Liver (tissue), 8 donors: ENCODE measurements at regions not wholly inside any gene's neighbourhood (a gene's known extent, or its start where the extent isn't known, plus 50 kb on each side); places are given as distances from the start of the nearest gene placed in this dataset.

Experiments used
- DNase-seq: peaks from one replicate; pipeline ENCODE4 v3.0.0-alpha.2; 2017; ENCODE audit warnings: low spot score
- H3K27ac ChIP-seq, 2 donors: one replicate each; pipeline ENCODE4 v1.7.0; 2013; ENCODE audit warnings: inconsistent platforms in 2 of 2, low read length in 2 of 2, control low read depth in 1 of 2, low read depth in 1 of 2, mild to moderate bottlenecking in 1 of 2
- H3K27me3 ChIP-seq, 4 donors: one replicate each; pipeline versions ENCODE4 v1.6.1 to v1.7.0; 2013; ENCODE audit warnings: low read length in 3 of 4, inconsistent platforms in 1 of 4, mild to moderate bottlenecking in 1 of 4, moderate library complexity in 1 of 4; ENCODE audit not compliant: control insufficient read depth in 4 of 4, insufficient read depth in 4 of 4
- H3K36me3 ChIP-seq, 4 donors: one replicate each; pipeline versions ENCODE4 v1.6.1 to v1.7.0; 2013; ENCODE audit warnings: low read length in 3 of 4, mild to moderate bottlenecking in 3 of 4, low read depth in 1 of 4, moderate library complexity in 1 of 4; ENCODE audit not compliant: control insufficient read depth in 4 of 4, insufficient read depth in 3 of 4
- H3K4me1 ChIP-seq, 4 donors: one replicate each; pipeline versions ENCODE4 v1.6.1 to v1.7.0; 2013; ENCODE audit warnings: low read length in 3 of 4, mild to moderate bottlenecking in 3 of 4, moderate library complexity in 1 of 4; ENCODE audit not compliant: control insufficient read depth in 4 of 4, insufficient read depth in 4 of 4
- H3K4me3 ChIP-seq, 3 donors: one replicate each; pipeline versions ENCODE4 v1.6.1 to v1.7.0; 2013; ENCODE audit warnings: low read length in 3 of 3, control low read depth in 1 of 3, low read depth in 1 of 3, mild to moderate bottlenecking in 1 of 3
- H3K9ac ChIP-seq, 2 donors: one replicate each; pipeline ENCODE4 v1.7.0; 2013; ENCODE audit warnings: low read length in 2 of 2, mild to moderate bottlenecking in 2 of 2, moderate library complexity in 2 of 2, control low read depth in 1 of 2, low read depth in 1 of 2
- H3K9me3 ChIP-seq, 4 donors: one replicate each; pipeline versions ENCODE4 v1.6.1 to v1.7.0; 2013; ENCODE audit warnings: low read length in 3 of 4; ENCODE audit not compliant: control insufficient read depth in 4 of 4
- ATF3 ChIP-seq: IDR thresholded peaks from 2 replicates; pipeline ENCODE4 v1.6.1; 2016; ENCODE audit warnings: antibody characterized with exemption
- CTCF ChIP-seq: fragments of 150-350 bp; IDR thresholded peaks from 2 replicates; pipeline ENCODE4 v1.5.1; 2017; ENCODE audit warnings: improper control_type of control experiment, low read depth, low read length; ENCODE audit not compliant: missing input control
- EGR1 ChIP-seq, 2 donors: IDR thresholded peaks; 2 replicates each; pipeline ENCODE4 v1.6.1; 2016 to 2018; ENCODE audit warnings: antibody characterized with exemption in 2 of 2, low read depth in 2 of 2
- FOXA1 ChIP-seq: IDR thresholded peaks from 2 replicates; pipeline ENCODE4 v1.6.1; 2016; ENCODE audit warnings: antibody characterized with exemption
- HNF4G ChIP-seq: IDR thresholded peaks from 2 replicates; pipeline ENCODE4 v1.6.1; 2016; ENCODE audit warnings: antibody characterized with exemption
- JUND ChIP-seq, 2 donors: IDR thresholded peaks; 2 replicates each; pipeline ENCODE4 v1.6.1; 2016; ENCODE audit warnings: antibody characterized with exemption in 2 of 2
- MAX ChIP-seq: IDR thresholded peaks from 2 replicates; pipeline ENCODE4 v1.6.1; 2016; ENCODE audit warnings: antibody characterized with exemption
- NR2F2 ChIP-seq: IDR thresholded peaks from 2 replicates; pipeline ENCODE4 v1.6.1; 2016; ENCODE audit warnings: antibody characterized with exemption
- RAD21 ChIP-seq, 2 donors: IDR thresholded peaks; 2 replicates each; pipeline ENCODE4 v1.6.1; 2016; ENCODE audit warnings: antibody characterized with exemption in 2 of 2, mild to moderate bottlenecking in 2 of 2
- REST ChIP-seq: IDR thresholded peaks from 2 replicates; pipeline ENCODE4 v1.6.1; 2016; ENCODE audit warnings: antibody characterized with exemption, mild to moderate bottlenecking
- RXRA ChIP-seq, 2 donors: IDR thresholded peaks; 2 replicates each; pipeline ENCODE4 v1.6.1; 2017 to 2018; ENCODE audit warnings: antibody characterized with exemption in 2 of 2, mild to moderate bottlenecking in 1 of 2
- SP1 ChIP-seq: IDR thresholded peaks from 2 replicates; pipeline ENCODE4 v1.6.1; 2018; ENCODE audit warnings: antibody characterized with exemption, mild to moderate bottlenecking
- TAF1 ChIP-seq: conservative IDR thresholded peaks from 2 replicates; pipeline ENCODE4 v1.6.1; 2016; ENCODE audit warnings: antibody characterized with exemption, mild to moderate bottlenecking
- YY1 ChIP-seq: IDR thresholded peaks from 2 replicates; pipeline ENCODE4 v1.6.1; 2016; ENCODE audit warnings: antibody characterized with exemption, mild to moderate bottlenecking
- ZBTB33 ChIP-seq: IDR thresholded peaks from 2 replicates; pipeline ENCODE4 v1.6.1; 2016; ENCODE audit warnings: antibody characterized with exemption
- WGBS: extraction: QIAGEN DNeasy Blood & Tissue Kit; methylation state at CpG from one replicate; pipeline ENCODE4 v1.1.7; 2013; 5-methylcytosine and 5-hydroxymethylcytosine counted together
- donor health status: healthy.
- donor health status: healthy.
- donor health status: healthy.
- donor health status: healthy.
- donor health status: healthy.

- Histone ChIP-seq H3K27me3 (no peaks in the 10 kb centered on the region), H3K9me3 (no peaks in the 10 kb centered on the region), H3K36me3 (no peaks in the 10 kb centered on the region), H3K27ac (no peak overlapping the region), H3K9ac (no peak overlapping the region), H3K4me3 (no peak overlapping the region), H3K4me1 (peaks cover 7 to 15% (median 13%) of the 10 kb centered on the region in 4 donors)
- TF ChIP-seq RAD21 (IDR thresholded peaks at IDR 0.05) (no peak), YY1 (no peak), EGR1 (IDR thresholded peaks at IDR 0.05; ENCODE audit: low read depth in 2 of 2) (no peak), FOXA1 (no peak), TAF1 (no peak), HNF4G (no peak), ATF3 (no peak), SP1 (no peak), CTCF (no peak), MAX (no peak), JUND (IDR thresholded peaks at IDR 0.05) (no peak), ZBTB33 (no peak), NR2F2 (no peak), RXRA (IDR thresholded peaks at IDR 0.05) (no peak)
- no peak for DNase-seq
These were observed 72.1 kb downstream of the PLCE1 start for GRCh38 chr10:94065787-94066186.

- Histone ChIP-seq H3K4me3 (no peak overlapping the region), H3K4me1 (peaks cover 7 to 15% (median 13%) of the 10 kb centered on the region in 4 donors), H3K9me3 (no peaks in the 10 kb centered on the region), H3K27ac (no peak overlapping the region), H3K36me3 (no peaks in the 10 kb centered on the region), H3K27me3 (no peaks in the 10 kb centered on the region), H3K9ac (no peak overlapping the region)
- WGBS, result 45% methylated on average over 6 of the region's 6 CpGs
- TF ChIP-seq REST (peak; percentile 100), NR2F2 (no peak)
- DNase-seq, result no peak
These were observed 72.7 kb downstream of the PLCE1 start for GRCh38 chr10:94066411-94066810.
